PC-9 (cell line): ENCODE measurements at regions not wholly inside any gene's neighbourhood (a gene's known extent, or its start where the extent isn't known, plus 50 kb on each side); places are given as distances from the start of the nearest gene placed in this dataset.

Experiments used
- BruUV-seq: library from RNA; stranded (reverse); fragments of 400-500 nt; replicated peaks from 2 replicates; lab custom pipeline; 2021; lab: Mats Ljungman, UMichigan
- CTCF ChIA-PET: fragments of 300-600 bp; sonication (Branson Sonifier 250); formaldehyde crosslinking; loops from one replicate; lab custom pipeline; 2022; ENCODE audit warnings: antibody characterized with exemption; lab: Charles Lee
- POLR2A ChIA-PET: fragments of 300-600 bp; sonication (Branson Sonifier 250); formaldehyde crosslinking; loops from one replicate; lab custom pipeline; 2022; ENCODE audit warnings: antibody characterized with exemption; ENCODE audit not compliant: unreplicated experiment; lab: Charles Lee
- DNase-seq, 2 experiments: peaks; one replicate each; pipeline versions ENCODE4 v3.0.0 to v3.0.0-alpha.2; 2015 to 2022; ENCODE audit warnings: mixed read lengths in 1 of 2
- H2AFZ ChIP-seq: fragments of 200-600 bp; sonication (generic); 2 replicates; pipeline ENCODE4 v1.8.1; 2017; ENCODE audit warnings: antibody characterized with exemption
- H3F3A ChIP-seq: fragments of 200-600 bp; sonication (generic); 2 replicates; pipeline ENCODE4 v1.8.1; 2017; ENCODE audit warnings: antibody characterized with exemption, mild to moderate bottlenecking, low read depth; ENCODE audit not compliant: insufficient read depth
- H3K27ac ChIP-seq: fragments of 200-600 bp; sonication (generic); 2 replicates; pipeline ENCODE4 v1.6.1; 2016; ENCODE audit warnings: mixed run types
- H3K27me3 ChIP-seq: fragments of 200-600 bp; sonication (generic); 2 replicates; pipeline ENCODE4 v1.6.1; 2016; ENCODE audit warnings: low read depth, mixed run types; ENCODE audit not compliant: insufficient read depth
- H3K36me3 ChIP-seq: fragments of 200-600 bp; sonication (generic); 2 replicates; pipeline ENCODE4 v1.6.1; 2016; ENCODE audit warnings: low read depth, mixed run types
- H3K4me1 ChIP-seq: fragments of 200-600 bp; sonication (generic); replicated peaks from 2 replicates; pipeline ENCODE4 v1.6.1; 2016; ENCODE audit warnings: mixed run types; ENCODE audit not compliant: insufficient read depth
- H3K4me2 ChIP-seq: fragments of 200-600 bp; sonication (generic); 2 replicates; pipeline ENCODE4 v1.6.1; 2017; ENCODE audit warnings: mixed run types
- H3K4me3 ChIP-seq: fragments of 200-600 bp; sonication (generic); 2 replicates; pipeline ENCODE4 v1.6.1; 2016; ENCODE audit warnings: mixed run types
- H3K79me2 ChIP-seq: fragments of 200-600 bp; sonication (generic); 2 replicates; pipeline ENCODE4 v1.6.1; 2017; ENCODE audit warnings: low read depth, mixed run types
- H3K9me2 ChIP-seq: fragments of 200-600 bp; sonication (generic); 2 replicates; pipeline ENCODE4 v1.8.1; 2017; ENCODE audit warnings: mild to moderate bottlenecking; ENCODE audit not compliant: insufficient read depth
- H3K9me3 ChIP-seq: fragments of 200-600 bp; sonication (generic); 2 replicates; pipeline ENCODE4 v1.8.1; 2016; ENCODE audit warnings: low read depth; ENCODE audit not compliant: insufficient read depth
- H4K20me1 ChIP-seq: fragments of 200-600 bp; sonication (generic); 2 replicates; pipeline ENCODE4 v1.8.1; 2017; ENCODE audit not compliant: insufficient read depth
- CTCF ChIP-seq: fragments of 200-600 bp; sonication (generic); conservative IDR thresholded peaks from 2 replicates; pipeline ENCODE4 v1.6.1; 2017; ENCODE audit warnings: mixed run types, antibody characterized with exemption, mild to moderate bottlenecking, moderate library complexity
- EZH2 ChIP-seq: fragments of 200-600 bp; sonication (generic); IDR thresholded peaks from 2 replicates; pipeline ENCODE4 v1.8.0; 2017; ENCODE audit warnings: antibody characterized with exemption, low read depth
- intact Hi-C: fragments of 100-400 bp; cut with micrococcal nuclease; formaldehyde crosslinking; loops from one replicate; pipeline ENCODE4 v1.10.0; 2022; ENCODE audit not compliant: unreplicated experiment

GRCh38 chr6:81031416-81031815, 721.1 kb downstream of the TENT5A start:
- H3K4me3 ChIP-seq = no peak overlapping the region
- intact Hi-C loops = no loop called here
- H3K9me3 ChIP-seq = no peaks in the 10 kb centered on the region
- no TSS peak for BruUV-seq
- no peaks in the 10 kb centered on the region for H3K79me2 ChIP-seq
- no peak overlapping the region for H3K27ac ChIP-seq
- TF ChIP-seq EZH2 (no peak), CTCF (no peak)
- H3K4me1 ChIP-seq = no peaks in the 10 kb centered on the region
- H3F3A ChIP-seq = no peaks in the 10 kb centered on the region
- POLR2A ChIA-PET = interaction anchor here (0.7 kb wide), 1 partner anchor 21 kb away, joined by 10 read pairs; no protein-coding TSS in a partner anchor
- no peak overlapping the region for H3K4me2 ChIP-seq
- DNase-seq = no peak
- H4K20me1 ChIP-seq = no peaks in the 10 kb centered on the region
- CTCF ChIA-PET = no interaction called here
- H3K9me2 ChIP-seq = no peaks in the 10 kb centered on the region; the same call in 1 of the 2 replicates
- no peak overlapping the region for H2AFZ ChIP-seq
- H3K27me3 ChIP-seq = no peaks in the 10 kb centered on the region
- H3K36me3 ChIP-seq = no peaks in the 10 kb centered on the region

GRCh38 chr6:81026041-81026553, 726.4 kb downstream of the TENT5A start:
- no peak for TF ChIP-seq CTCF
- TF ChIP-seq EZH2 = no peak
- no TSS peak for BruUV-seq
- H3K79me2 ChIP-seq = no peaks in the 10 kb centered on the region
- no peaks in the 10 kb centered on the region for H4K20me1 ChIP-seq
- no peaks in the 10 kb centered on the region for H3K36me3 ChIP-seq
- H3K9me2 ChIP-seq = no peaks in the 10 kb centered on the region; the same call in 1 of the 2 replicates
- CTCF ChIA-PET = no interaction called here
- H3K4me3 ChIP-seq = no peak overlapping the region
- no peak overlapping the region for H3K4me2 ChIP-seq
- intact Hi-C loops = no loop called here
- no peaks in the 10 kb centered on the region; the same call in 1 of the 2 replicates for H3K9me3 ChIP-seq
- no peaks in the 10 kb centered on the region for H3F3A ChIP-seq
- POLR2A ChIA-PET = no interaction called here
- no peak for DNase-seq
- no peak overlapping the region for H3K27ac ChIP-seq
- H3K4me1 ChIP-seq = no peaks in the 10 kb centered on the region
- H2AFZ ChIP-seq = no peak overlapping the region
- H3K27me3 ChIP-seq = no peaks in the 10 kb centered on the region

- TF ChIP-seq EZH2 (no peak), CTCF (no peak)
- Histone ChIP-seq H3F3A (no peaks in the 10 kb centered on the region), H3K4me2 (no peak overlapping the region), H3K36me3 (no peaks in the 10 kb centered on the region), H3K9me2 (no peaks in the 10 kb centered on the region; the same call in 1 of the 2 replicates), H3K9me3 (no peaks in the 10 kb centered on the region; the same call in 1 of the 2 replicates), H3K27me3 (no peaks in the 10 kb centered on the region), H3K4me3 (no peak overlapping the region), H3K79me2 (no peaks in the 10 kb centered on the region), H3K4me1 (no peaks in the 10 kb centered on the region), H4K20me1 (no peaks in the 10 kb centered on the region), H3K27ac (no peak overlapping the region), H2AFZ (no peak overlapping the region)
- ChIA-PET CTCF (no interaction called here), POLR2A (no interaction called here)
- DNase-seq = no peak
- no TSS peak for BruUV-seq
- intact Hi-C loops = no loop called here
These were observed 728.8 kb downstream of the TENT5A start for GRCh38 chr6:81023709-81024108.
